ENCODE measurements at regions not wholly inside any gene's neighbourhood (a gene's known extent, or its start where the extent isn't known, plus 50 kb on each side); places are given as distances from the start of the nearest gene placed in this dataset.
"Not testable (repeated sequence)": the region's sequence is repeated elsewhere in the genome, so short reads cannot be mapped to it uniquely, and the experiment has no call there.

- DNase-seq (ENCODE audit: low read depth in 2 of 2): not testable (repeated sequence)
These were observed 123.9 kb upstream of the FAT1 start for GRCh38 chr4:186847429-186848131.

GRCh38 chr4:186848437-186848836, 124.8 kb upstream of the FAT1 start:
- no peak for DNase-seq (ENCODE audit: low read depth in 2 of 2)

- no peak for DNase-seq (ENCODE audit: low read depth in 2 of 2)
These were observed 127.8 kb upstream of the FAT1 start for GRCh38 chr4:186851291-186852072.

- DNase-seq (ENCODE audit: low read depth in 2 of 2): no peak
These were observed 128.4 kb upstream of the FAT1 start for GRCh38 chr4:186852073-186852420.

GRCh38 chr4:186852964-186853391, 129.3 kb upstream of the FAT1 start:
- no peak for DNase-seq (ENCODE audit: low read depth in 2 of 2)

- no peak for DNase-seq (ENCODE audit: low read depth in 2 of 2)
These were observed 130.6 kb upstream of the FAT1 start for GRCh38 chr4:186854256-186854655.

- no peak for DNase-seq (ENCODE audit: low read depth in 2 of 2)
These were observed 131.5 kb upstream of the FAT1 start for GRCh38 chr4:186855111-186855510.

- no peak for DNase-seq (ENCODE audit: low read depth in 2 of 2)
These were observed 134.1 kb upstream of the FAT1 start for GRCh38 chr4:186857793-186858192.

GRCh38 chr4:186858355-186858754, 134.7 kb upstream of the FAT1 start:
- no peak for DNase-seq (ENCODE audit: low read depth in 2 of 2)

GRCh38 chr4:186859420-186859819, 135.8 kb upstream of the FAT1 start:
- DNase-seq (ENCODE audit: low read depth in 2 of 2): no peak

GRCh38 chr4:186861317-186861716, 137.7 kb upstream of the FAT1 start:
- no peak for DNase-seq (ENCODE audit: low read depth in 2 of 2)

GRCh38 chr4:186871856-186872255, 148.2 kb upstream of the FAT1 start:
- no peak for DNase-seq (ENCODE audit: low read depth in 2 of 2)

GRCh38 chr4:186873095-186873494, 149.4 kb upstream of the FAT1 start:
- not testable (repeated sequence) for DNase-seq (ENCODE audit: low read depth in 2 of 2)

GRCh38 chr4:186875476-186875875, 151.8 kb upstream of the FAT1 start:
- no peak for DNase-seq (ENCODE audit: low read depth in 2 of 2)

- DNase-seq (ENCODE audit: low read depth in 2 of 2): no peak
These were observed 153.4 kb upstream of the FAT1 start for GRCh38 chr4:186876961-186877626.

- DNase-seq (ENCODE audit: low read depth in 2 of 2): no peak
These were observed 154.6 kb upstream of the FAT1 start for GRCh38 chr4:186878203-186878776.

- DNase-seq (ENCODE audit: low read depth in 2 of 2): no peak
These were observed 158.0 kb upstream of the FAT1 start for GRCh38 chr4:186881521-186882220.

GRCh38 chr4:186882293-186882692, 158.6 kb upstream of the FAT1 start:
- DNase-seq (ENCODE audit: low read depth in 2 of 2): no peak

GRCh38 chr4:186885289-186885688, 161.6 kb upstream of the FAT1 start:
- DNase-seq (ENCODE audit: low read depth in 2 of 2): no peak

GRCh38 chr4:186886759-186887158, 163.1 kb upstream of the FAT1 start:
- no peak for DNase-seq (ENCODE audit: low read depth in 2 of 2)

GRCh38 chr4:186887291-186887700, 163.6 kb upstream of the FAT1 start:
- DNase-seq (ENCODE audit: low read depth in 2 of 2): no peak

GRCh38 chr4:186887752-186888151, 164.1 kb upstream of the FAT1 start:
- DNase-seq (ENCODE audit: low read depth in 2 of 2): no peak
